ENCODE measurements at regions not wholly inside any gene's neighbourhood (a gene's known extent, or its start where the extent isn't known, plus 50 kb on each side); places are given as distances from the start of the nearest gene placed in this dataset.

DNA sequence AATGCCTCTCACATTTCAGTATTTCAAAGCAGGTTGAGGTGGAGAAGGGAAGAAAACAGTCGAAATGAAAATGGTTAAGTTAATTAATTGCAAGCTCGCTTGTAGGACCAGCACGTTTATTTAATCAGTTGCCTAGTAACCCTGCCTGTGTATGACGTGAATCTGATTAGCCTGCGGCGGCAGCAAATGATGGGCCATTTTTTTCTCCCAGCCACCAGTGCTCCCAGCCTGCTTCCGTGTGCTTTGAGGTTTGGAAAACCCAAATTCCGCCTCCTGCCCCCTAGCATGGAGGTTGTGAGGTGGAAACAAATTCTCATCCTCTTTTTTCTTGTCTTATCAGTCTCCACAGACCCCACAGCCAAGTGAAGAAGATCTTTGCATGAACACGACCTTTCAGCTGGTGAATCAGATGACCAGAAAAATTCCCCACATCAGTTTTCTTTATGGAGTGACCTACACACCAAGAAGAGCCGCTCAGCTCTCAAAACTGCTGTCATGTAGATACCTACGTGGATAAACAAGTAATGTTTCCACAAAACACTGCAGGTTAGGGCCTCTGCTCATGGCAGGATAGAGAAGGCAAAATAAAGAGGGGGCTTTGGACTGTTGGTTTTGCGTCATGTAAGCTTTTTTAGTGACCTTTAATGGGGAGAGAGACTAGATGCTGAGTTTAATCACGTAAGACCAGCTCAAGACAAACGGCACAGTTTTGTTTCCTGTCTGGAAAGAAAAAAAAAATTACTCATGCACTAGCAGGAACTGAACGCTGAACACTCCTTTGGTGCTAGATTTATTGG is 572.9 kb upstream of the NOX3 start:
- in situ Hi-C loops (cut with MboI; ENCODE audit: low sequenced_read_pairs), result no loop called here

DNA sequence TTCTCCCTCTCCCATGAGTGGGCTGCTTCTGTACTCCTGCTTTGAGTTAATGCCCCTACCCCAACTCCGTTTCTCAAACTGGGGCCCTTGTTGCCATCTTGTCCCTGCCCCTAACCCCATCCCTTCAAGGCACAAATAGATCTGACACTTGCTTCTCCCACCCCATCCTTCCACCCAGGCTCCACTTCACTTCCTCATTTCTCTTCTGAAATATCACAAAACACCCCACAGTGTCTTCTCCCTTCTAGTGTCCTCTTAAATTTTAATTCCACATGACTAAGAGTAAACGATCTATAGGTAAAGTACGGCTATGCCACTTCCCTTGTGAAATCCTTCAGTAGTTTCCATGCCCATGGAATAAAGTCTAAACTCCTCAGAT is 571.6 kb upstream of the NOX3 start:
- in situ Hi-C loops (cut with MboI; ENCODE audit: low sequenced_read_pairs), result no loop called here

DNA sequence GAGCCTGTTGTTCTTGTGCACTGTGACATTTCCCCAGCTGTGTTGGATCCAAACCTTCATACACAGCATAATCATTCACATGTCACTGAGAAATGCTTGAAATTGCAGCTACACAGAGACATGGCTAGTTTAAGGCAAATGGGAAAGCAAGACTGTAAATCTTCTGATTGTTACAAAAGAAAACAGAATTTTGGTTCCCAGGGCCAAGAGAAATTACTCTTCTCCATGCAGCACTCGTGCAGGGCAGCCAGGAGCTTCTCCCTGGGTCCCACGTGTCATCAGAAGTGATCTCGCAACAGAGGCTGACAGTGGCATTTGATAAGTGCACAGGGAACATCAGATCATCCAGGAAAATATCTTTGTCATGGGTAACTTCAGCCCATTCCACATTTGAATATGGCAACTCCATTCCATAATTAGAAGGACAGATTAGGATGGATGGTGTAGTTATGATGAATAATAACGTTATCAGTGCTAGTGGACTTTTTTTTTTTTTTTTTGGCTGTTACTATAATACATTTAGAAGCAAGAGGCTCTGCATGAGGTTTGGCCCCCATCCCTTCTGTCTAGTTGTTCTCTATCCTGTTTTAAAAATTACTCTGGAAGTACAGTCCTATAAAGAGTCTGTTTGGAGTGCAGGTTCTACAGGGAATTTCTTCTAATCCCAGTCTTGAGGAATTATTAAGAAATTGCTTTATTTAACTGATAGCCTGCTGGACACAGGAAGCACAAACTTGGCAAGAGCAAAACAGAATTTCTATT is 571.0 kb upstream of the NOX3 start:
- in situ Hi-C loops (cut with MboI; ENCODE audit: low sequenced_read_pairs), result no loop called here

DNA sequence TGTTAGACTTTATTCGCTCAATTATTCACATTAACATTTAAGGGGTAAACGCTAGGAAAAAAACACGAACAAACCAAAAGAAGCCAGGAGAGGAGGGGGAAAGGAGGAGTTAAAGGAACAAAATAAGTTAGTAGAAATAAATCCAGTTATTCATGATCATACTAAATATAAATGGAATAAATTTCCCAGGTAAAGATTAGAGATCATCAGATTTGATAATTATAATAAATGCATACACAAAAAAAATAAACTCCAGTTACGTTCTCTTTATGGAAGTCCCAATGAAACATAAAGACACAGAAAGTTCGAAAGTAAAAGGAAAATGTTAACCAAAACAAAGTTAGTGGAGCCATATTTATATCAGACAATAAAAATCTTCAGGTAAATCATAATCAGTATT is 568.7 kb upstream of the NOX3 start:
- in situ Hi-C loops (cut with MboI; ENCODE audit: low sequenced_read_pairs), result no loop called here

DNA sequence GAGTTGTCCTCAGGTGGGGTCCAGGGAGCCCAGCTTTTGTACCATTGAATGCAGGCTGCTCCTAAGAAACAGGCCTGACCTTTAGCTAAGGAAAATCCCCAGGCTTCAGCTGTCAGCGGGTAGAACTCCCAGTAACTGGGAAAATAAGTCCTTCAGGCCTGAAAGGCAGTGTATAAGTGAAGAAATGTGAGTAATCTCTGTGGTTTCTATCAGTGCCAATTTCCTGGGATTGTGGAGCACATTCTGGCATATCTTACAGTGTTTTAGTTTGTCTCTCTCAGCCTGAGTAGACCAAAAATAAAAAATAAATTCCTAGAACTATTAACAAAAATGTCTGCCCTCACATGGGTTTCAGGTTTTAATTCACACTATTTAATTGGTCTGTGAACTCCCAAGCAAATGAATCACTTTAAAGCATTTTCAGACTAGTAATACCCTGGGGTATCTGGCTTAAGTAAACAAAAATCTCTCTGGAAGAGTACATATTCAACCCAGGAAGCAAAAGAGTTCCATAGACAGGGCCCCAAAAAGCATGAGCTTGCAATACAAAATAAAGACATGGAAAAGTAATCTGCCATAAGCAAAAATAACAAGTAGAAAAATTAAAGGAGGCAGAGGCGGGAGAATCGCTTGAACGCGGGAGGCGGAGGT is 566.2 kb upstream of the NOX3 start:
- in situ Hi-C loops (cut with MboI; ENCODE audit: low sequenced_read_pairs), result no loop called here

DNA sequence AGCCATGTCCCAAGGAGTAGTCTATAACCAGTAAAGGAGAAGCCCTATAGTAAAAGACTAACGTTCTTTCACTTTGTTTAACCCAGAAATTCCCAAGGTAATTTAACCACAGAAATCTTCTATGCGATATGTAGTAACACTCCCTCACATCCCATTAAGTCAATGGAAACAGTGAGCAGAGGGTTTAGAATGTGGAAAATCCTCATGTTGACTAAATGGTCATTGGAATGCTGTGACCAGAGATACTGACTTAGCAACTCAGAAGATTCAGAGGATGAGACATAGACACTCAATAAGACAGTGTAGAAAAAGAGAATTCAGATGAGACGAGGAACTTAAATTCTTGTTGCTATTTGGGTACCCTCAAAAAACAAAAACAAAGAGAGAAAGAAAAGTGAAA is 562.2 kb upstream of the NOX3 start:
- in situ Hi-C loops (cut with MboI; ENCODE audit: low sequenced_read_pairs), result no loop called here

DNA sequence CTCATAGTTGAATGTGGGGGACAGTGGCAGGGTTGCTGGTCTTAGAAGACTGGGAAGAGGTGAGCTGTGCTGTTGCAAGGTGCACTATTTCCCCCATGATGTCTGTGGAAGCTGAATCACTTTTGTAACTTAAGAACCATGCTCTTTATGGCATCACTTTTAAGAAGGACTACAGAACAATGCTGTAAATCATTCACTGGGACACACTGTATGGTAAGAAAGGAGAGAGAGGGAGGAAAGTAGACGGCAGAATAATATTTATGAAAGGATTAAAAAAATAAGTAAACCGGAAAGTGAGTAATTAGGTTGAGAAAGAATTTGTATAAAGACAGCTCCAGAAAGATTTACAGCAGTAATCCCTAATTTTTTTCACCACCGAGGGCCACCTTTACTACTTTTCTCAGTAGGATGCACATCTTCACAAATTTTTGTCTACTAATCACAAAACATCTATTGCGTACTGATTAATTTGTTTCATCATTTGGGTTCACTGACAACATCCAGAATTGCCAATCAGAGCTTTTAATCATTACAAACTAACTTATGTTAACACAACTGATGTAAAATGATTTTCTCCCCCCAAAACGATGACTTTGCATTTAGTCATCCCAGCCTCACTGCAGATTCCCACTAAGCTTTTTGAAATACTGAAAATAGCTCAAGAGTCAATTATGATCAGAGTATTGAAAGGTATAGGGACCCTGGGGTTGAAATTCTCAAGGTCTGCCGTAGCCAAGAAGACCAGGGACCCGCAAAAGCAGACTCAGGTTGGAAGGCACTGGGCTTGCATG is 560.7 kb upstream of the NOX3 start:
- in situ Hi-C loops (cut with MboI; ENCODE audit: low sequenced_read_pairs), result no loop called here

DNA sequence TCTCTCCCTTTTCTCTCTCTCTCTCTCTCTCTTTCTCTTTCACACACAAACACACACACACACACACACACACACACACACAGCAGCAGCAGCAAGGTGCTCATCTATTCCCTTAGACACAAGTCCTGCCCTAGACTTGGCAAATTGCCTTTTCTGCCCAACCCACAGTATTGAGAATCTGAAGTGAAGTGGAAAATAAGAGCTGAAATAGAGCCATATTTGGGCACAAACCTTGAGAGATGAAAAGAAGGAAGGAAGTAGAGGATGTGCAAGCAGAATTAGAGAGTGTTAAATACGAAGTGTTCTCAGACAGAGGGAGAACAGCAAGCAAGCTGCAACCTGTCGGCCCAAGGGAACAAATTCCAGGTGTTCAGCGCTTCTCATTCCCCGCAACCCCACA is 557.5 kb upstream of the NOX3 start:
- in situ Hi-C loops (cut with MboI; ENCODE audit: low sequenced_read_pairs), result no loop called here

DNA sequence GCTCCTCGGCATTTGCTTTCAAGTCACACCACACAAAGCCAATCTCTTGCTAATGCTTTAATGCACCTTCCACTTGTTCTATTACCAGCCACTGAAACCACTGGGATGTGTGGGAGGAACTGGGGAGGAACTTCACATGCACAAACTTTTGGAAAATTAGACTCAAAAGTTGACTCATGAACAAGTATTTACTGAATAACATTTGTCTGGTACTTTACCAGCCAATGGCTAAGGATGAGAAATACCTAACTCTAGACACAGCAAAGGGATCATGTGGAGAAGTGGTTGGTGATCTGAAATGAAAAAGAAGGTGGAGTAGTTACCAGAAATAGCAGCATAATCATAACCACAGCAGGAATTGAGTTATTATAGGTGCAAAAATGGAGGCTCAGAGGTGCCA is 554.0 kb upstream of the NOX3 start:
- in situ Hi-C loops (cut with MboI; ENCODE audit: low sequenced_read_pairs), result no loop called here

DNA sequence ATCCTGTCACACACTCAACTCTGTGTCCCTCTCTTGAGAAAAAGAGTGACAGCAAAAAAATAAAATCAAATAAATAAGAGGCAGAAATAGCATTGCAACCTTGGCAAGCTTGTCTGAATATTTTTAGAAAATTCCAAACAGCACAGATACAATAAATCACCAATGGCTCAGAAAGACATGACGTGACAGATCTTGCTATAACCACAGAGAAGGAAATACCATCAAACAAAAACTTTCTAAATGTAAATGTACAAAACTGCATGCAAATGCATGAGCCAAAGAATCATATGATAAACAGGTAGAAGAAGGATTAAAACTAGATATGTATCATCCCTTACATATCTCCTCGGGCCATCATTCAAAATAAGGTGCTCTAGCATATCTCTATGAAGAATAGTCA is 549.2 kb upstream of the NOX3 start:
- in situ Hi-C loops (cut with MboI; ENCODE audit: low sequenced_read_pairs), result no loop called here

DNA sequence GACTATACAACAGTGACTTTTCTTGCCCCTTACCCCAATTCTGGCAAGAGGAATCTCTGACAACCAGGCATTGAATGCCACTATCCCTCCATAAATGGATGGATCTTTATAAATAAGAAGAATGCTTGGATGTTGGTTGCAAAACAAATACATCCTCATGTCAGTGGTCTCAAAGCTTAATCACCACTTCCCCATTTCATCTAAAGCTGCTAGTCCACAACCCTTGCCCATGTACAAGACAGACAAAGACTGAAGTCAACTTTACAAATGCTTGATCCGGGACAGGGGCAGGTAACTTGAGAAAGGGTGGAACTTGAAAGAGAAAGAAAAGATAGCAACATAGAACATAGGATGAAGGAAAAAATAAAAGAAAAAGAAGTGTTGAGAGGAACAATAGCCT is 540.5 kb upstream of the NOX3 start:
- in situ Hi-C loops (cut with MboI; ENCODE audit: low sequenced_read_pairs), result no loop called here

DNA sequence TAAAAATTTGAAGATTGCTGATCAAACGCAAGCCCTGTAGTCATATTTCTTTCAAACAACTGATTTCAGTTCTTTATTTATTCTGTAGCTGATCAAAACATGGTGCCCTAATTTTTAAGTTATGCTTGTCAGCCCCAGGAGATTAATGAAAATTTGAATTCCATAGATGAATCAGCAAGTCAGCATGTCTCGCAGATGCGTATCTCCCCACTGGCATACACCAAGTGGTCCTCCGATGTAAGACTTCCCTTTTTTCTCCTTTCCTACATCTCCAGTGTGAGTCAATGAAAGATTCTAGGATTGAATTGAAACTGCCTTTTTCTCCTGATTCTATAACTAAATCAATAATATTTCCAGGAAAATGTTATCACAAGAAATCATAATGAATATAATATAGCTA is 539.6 kb upstream of the NOX3 start:
- in situ Hi-C loops (cut with MboI; ENCODE audit: low sequenced_read_pairs), result no loop called here

DNA sequence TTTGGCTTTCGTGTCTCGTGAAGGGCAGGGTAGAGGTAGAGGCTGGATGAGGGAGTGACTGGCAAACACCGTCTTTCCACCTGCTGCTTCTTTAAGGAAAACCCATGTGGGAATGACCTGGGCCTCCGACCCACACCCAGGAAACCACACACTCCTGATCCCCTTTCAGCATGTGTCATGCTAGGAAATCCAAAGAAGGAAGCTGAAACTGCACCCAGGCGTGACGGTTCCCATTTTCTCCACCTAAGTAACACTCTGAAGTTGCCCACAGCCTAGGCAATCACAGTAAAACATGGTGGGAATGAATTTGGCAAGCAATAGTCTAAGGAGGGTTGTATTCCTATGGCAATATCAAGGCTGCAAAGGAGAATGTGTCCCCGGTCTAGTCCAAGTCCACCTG is 538.4 kb upstream of the NOX3 start:
- in situ Hi-C loops (cut with MboI; ENCODE audit: low sequenced_read_pairs), result no loop called here

DNA sequence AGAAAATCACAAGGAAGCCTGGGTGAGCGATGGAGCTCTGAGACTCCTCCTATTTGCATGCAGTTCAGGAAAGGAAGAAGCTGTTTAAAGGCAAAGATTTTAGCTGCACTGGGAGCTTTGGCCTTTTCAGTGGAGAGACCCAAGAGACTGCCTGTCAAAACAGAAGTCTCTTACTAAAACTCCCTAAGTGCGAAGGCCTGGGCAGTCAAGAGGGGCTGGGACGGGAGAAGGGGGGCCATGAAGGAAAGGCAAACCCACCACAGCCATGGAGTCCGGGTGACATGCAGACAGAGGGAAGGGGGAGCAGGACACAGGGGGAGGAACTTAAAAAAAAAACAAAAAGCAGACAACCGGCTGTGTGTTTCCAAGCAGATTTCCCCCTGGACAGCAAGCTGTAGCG is 537.6 kb upstream of the NOX3 start:
- in situ Hi-C loops (cut with MboI; ENCODE audit: low sequenced_read_pairs), result no loop called here

DNA sequence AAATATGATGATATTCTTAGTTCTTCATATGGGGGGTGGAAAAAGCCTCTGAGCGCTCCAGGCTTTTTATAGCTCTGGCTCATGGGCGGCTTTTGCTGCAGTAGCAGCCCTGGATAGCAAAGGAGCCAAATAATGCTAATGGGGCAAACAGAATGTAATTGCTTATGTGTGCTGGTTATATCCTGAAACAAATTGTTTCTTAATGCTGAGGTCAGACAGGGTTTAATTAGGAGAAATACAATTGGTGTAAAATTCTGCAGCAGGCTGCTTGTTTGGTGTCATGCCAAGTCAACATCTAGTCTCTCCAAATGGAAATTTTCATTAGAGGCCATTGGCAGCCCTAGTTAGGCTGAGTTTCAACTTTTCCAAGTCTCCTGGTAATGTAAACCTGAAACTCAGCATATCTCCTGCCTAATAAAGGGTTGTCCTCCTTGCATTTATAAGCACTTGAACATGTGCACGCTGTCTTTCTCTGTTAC is 530.1 kb upstream of the NOX3 start:
- in situ Hi-C loops (cut with MboI; ENCODE audit: low sequenced_read_pairs), result no loop called here

DNA sequence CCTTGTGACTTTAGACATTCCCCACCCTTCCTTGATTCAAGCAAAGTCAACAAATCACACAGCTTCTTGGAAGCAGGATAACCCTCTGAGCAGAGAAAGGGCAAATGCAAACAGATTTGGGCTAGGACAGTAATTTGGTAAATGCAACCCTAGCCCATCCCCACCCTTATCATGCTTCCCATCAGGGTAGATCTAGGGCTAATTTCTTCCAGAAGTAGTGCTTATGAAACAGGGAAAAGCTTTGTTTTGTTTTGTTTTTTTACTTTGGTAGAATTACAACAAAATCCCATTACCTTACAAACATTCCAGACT is 525.1 kb upstream of the NOX3 start:
- in situ Hi-C loops (cut with MboI; ENCODE audit: low sequenced_read_pairs), result no loop called here

DNA sequence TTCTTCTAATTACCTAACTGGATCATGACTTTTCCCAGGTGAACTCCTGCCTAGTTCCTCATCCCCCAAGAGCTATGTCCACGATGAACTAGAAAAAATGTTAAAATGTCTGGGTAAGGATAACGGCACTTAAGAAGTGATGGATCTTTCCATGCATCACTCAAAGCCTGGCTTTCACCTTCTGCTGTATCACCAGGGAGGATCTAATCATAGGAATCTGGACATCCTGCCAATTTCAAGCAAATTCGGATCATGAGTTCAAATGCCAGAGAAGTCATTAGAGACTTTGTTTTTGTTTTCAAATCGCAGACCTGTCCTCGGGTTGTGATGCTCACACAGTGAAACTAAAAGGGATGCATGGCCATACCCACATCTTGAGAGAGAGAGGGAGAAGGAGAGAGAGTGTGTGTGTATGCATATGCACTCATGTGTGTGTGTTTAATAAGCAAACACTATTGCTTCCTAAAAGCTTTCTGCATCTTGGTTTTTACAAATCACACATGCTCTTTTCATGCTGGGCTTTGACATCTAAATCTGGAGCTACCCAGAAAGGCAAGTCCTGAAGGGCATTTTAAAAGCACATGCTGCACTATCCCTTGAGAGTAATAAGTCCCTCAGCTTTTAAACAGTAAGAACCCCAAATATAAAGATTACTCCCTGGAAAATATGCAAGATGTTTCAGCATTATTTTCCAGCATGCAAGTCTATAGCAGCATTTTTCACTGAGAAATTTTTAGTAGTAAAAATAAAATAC is 524.6 kb upstream of the NOX3 start:
- in situ Hi-C loops (cut with MboI; ENCODE audit: low sequenced_read_pairs), result no loop called here

DNA sequence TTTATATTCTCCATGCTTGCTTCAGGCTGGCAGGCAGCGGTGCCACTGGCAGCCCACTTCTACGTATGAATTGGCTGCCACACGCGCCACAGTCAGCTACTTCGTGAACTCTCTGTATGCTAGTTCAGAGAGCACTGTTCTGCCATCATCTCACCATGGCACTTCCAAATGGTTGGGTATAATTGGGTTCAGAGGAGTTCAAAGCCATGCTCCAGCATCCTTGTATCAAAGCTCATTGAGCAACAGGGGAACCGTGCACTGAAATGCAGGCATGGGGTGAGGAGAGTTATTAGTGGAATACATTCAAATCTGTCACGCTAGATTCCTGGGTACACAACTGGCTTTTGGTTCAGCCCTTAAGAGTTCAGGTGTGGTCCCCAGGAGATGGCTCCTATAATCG is 519.9 kb upstream of the NOX3 start:
- in situ Hi-C loops (cut with MboI; ENCODE audit: low sequenced_read_pairs), result no loop called here

DNA sequence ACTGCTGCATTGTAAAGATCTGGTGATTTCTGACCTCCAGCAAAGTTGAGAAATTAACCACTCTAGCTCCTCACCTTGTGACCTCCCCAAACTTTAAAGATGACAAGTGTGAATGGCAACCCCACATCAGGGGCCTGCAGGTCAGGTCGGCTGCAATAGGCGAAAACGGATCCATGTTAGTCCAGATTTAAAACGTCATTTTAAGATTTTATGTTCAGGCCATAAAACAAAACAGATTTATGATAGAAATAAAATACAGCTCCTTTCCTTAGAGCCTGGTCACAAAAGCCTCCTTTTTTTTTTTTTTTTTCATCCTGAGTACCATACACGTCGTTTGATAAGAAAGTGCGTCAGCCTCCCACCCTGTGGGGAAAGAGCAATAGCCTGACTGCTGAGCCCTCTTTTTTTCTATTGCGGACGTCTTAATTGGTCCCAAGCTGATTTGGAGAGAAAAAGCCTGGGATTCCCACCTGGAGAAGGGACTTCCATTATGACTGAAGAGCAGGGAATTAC is 519.2 kb upstream of the NOX3 start:
- in situ Hi-C loops (cut with MboI; ENCODE audit: low sequenced_read_pairs), result no loop called here

DNA sequence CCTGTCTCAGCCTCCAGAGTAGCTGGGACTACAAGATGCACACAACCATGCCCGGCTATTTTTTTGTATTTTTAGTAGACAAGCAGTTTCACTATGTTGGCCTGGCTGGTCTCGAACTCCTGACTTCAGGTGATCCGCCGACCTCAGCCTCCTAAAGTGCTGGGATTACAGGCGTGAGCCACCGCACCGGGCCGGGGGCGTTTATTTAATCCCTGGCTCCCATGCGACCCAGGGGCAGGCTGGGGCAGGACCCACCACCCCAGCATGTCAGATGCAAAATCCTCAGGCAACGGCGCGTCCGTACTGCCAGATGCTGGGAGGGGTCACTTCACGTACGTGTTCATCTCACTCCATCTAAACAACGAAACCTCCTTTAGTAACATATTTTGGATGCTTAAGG is 518.7 kb upstream of the NOX3 start:
- in situ Hi-C loops (cut with MboI; ENCODE audit: low sequenced_read_pairs), result no loop called here
